Dermis blood vessel endothelial cell (primary cell): ENCODE measurements at regions not wholly inside any gene's neighbourhood (a gene's known extent, or its start where the extent isn't known, plus 50 kb on each side); places are given as distances from the start of the nearest gene placed in this dataset.
"Not testable (repeated sequence)": the region's sequence is repeated elsewhere in the genome, so short reads cannot be mapped to it uniquely, and the experiment has no call there.

Experiments used
- DNase-seq: peaks from one replicate; pipeline ENCODE4 v3.0.0; 2010

DNA sequence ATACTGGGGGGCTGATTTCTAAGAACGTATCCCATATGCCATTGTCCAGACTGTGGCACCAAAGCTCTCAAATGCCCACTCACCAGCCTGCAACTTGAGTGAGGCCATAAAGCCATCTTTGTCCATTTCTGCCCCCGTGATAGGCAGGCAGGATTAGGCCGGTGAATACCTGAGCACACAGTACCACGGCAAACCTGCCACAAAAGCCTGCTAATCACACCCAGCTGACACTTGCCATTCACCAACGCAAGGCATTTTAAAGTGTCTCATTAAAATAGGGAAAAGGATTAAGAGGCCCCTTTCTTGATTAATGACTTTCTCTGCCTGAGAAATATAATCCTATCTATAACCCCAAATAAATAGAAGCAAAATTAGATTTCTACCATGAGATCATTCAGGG is 111.4 kb upstream of the NANOS1 start:
- no peak for DNase-seq

GRCh38 chr10:118918587-118918986 is 110.9 kb upstream of the NANOS1 start:
- peak; percentile 66 for DNase-seq

- no peak for DNase-seq
Measured at GRCh38 chr10:118920206-118920605, 109.3 kb upstream of the NANOS1 start.

DNA sequence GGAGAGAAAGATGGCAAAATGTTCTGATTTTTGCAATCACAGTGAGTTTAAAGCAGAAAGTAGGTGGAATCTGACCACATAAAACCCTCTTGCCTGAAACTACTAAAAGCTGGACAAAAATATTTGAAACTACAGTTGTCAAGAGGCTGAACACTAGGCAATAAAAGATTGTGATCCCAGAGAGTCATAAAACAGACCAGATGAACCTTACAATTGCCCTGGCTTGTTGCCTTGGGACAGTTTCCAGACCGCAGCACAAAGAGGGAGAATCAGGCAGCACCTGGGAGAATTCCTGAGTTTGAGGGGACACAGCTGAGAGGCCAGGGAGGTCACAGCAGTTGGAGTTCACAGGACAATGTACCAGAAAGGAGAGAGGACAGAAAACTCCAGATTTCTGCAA is 107.3 kb upstream of the NANOS1 start:
- DNase-seq = no peak

GRCh38 chr10:118922972-118923371 is 106.5 kb upstream of the NANOS1 start:
- no peak for DNase-seq

DNA sequence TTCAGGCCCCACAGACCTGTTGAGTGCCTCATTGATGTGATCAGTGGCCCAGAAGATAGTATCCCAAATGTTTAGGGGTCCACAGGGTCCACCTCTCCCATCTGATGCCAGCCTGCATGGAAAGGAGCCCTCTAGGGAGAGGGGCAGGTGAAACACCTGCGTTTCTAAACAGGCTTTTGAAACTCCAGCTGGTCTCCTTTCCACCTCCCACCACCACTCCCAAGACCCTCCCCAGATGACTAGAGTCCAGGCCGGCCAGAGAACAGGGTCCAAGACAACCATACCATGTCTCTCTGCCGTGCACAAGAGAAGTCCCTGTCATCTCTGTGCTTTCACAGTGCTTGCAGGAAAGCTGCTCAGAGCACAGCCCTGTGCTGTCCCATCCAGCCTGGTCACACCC is 105.0 kb upstream of the NANOS1 start:
- no peak for DNase-seq

GRCh38 chr10:118925404-118926071 is 104.0 kb upstream of the NANOS1 start:
- DNase-seq = no peak

GRCh38 chr10:118926072-118926417 is 103.5 kb upstream of the NANOS1 start:
- no peak for DNase-seq

- DNase-seq = no peak
Measured at GRCh38 chr10:118926441-118926840, 103.1 kb upstream of the NANOS1 start.

DNA sequence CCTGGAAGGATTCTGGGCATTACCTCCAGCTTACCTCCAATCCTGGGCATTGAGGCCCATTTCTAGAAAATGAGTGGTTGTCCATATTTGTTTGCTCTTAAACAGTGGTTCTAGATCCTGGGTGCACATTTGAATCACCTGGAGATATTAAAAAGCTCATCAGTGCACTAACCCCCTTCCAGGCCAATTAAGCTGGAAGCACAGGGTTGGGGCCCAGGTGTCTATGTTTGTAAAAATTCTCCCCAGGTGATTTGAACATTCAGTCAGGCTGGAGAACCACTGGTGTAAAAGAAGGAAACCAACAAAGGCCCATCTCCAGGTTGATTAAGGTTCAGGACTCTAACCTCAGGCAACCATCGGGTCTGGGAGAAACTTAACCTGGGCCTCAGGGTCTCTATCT is 102.6 kb upstream of the NANOS1 start:
- no peak for DNase-seq

DNA sequence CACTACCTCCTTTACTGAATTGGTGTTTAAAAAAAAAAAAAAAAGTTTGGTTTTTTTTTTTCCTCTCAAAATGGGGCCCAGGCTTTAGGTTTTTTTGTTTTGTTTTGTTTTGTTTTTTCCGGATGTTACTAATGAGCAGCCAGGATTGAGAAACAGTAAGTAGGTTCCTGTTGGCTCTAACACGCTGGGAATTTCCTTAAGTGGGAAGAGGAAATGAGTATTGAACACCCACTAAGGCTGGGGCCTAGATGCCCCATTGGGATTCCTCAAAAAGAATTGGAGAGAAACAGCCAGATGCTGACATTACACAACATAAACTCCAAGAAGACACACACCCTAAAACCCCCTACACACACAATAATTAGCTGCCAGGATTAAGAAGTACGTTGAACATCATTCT is 102.2 kb upstream of the NANOS1 start:
- peak; percentile 38 for DNase-seq

GRCh38 chr10:118930614-118931013 is 98.9 kb upstream of the NANOS1 start:
- no peak for DNase-seq

GRCh38 chr10:118931436-118931835 is 98.1 kb upstream of the NANOS1 start:
- no peak for DNase-seq

DNA sequence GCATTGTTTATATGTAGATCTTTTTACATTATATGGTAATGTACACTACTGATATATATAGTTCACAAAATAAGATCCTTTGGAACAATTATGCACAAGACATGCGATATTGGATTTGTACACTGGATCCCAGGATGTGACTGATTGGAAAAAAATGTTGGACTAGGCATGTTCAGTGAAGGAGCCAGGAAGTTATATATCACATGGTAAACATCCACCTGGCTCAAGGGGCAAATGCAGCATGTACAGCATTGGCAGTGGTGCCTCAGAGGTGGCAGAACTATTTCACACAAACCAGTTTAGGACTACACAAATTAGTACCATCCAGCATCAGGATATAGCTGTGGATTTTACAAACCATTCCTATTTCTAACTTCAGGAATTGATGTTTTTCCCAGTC is 97.4 kb upstream of the NANOS1 start:
- DNase-seq = not testable (repeated sequence)

DNA sequence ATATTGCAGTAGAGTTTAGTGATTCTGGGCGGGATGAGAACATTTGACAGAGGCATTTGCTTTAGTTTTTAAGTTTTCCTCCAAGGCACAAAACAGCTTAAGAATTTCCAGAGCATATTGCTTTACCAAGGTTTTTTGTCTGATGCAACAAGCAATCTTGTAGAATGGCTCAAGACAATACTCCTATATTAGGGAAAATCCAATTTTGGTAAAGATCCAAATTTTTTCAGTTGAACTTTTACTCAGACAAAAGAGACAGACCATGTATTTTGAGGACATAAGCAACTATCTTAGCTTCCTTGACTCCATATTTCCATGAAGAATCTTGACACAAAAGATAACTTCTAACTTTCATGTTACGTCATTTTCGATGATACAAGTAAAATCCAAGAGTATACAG is 92.3 kb upstream of the NANOS1 start:
- no peak for DNase-seq

- no peak for DNase-seq
Measured at GRCh38 chr10:118939211-118940007, 90.1 kb upstream of the NANOS1 start.

DNA sequence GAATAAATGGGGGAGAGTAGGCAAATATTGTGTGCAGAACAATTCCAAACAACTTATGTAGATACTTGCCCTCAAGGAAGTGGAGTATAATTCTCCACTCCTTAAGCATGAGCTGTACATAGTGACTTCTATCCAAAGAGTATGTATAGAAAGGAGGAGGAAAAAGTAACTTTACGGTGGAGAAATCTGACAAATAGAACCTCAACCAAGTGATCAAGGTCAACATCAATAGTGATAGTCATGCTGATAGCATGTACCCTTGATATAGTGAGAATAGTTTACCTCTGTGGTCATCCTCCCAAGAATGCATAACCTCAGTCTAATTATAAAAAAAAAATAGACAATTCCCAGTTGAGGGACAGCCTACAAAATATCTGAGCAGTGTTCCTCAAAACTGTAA is 89.1 kb upstream of the NANOS1 start:
- DNase-seq = no peak

DNA sequence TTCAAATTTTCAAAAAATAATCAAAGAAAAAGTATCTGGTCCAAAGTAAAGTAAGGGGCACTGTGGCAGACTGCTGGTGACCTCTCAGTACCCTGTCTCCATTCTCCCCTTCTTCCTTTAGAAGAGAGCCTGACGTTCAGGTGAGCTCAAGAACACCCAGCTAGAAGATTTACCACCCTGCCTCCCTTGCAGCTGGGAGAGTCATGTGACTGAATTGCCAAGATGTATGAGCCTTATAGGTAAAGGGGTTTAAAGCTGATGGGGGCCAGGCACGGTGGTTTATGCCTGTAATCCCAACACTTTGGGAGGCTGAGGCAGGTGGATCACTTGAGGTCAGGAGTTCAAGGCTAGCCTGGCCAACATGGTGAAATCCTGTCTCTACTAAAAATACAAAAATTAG is 86.3 kb upstream of the NANOS1 start:
- DNase-seq = no peak

- DNase-seq = no peak
Measured at GRCh38 chr10:118944959-118945633, 84.4 kb upstream of the NANOS1 start.

- no peak for DNase-seq
Measured at GRCh38 chr10:118948786-118949185, 80.7 kb upstream of the NANOS1 start.

GRCh38 chr10:118950190-118950680 is 79.3 kb upstream of the NANOS1 start:
- peak; percentile 56 for DNase-seq

DNA sequence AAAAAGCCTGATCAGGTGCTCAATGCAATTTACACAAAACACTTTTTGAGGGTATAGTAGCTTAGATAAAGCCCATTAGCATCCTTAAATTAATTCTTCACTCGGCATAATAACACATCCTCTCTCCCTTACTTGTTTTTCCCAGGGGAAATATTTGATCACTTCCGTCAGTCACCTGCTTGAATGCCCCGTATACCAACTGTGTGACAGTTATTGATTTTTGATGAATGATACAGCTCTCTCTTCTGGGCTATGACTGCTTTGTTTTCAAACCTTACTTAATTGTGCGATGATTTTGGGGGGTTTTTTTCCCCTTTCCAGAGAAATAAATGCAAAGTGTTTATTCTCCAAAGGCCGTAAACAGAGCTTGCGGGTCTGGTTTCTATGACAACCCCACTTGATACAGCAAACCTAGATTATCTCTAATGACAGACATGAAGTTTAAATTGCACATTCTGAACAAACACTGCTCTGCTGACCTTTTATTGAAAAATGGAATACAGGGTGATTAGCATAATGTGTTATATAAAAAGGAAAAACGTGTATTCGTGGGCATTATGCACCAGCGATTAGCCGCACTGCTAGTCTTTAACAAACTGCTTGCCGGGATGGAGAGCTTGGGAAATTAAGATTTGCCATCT is 78.4 kb upstream of the NANOS1 start:
- DNase-seq = no peak
